HUES48 (cell line): ENCODE measurements at regions not wholly inside any gene's neighbourhood (a gene's known extent, or its start where the extent isn't known, plus 50 kb on each side); places are given as distances from the start of the nearest gene placed in this dataset.

ENCODE experiments used
- H3K27ac ChIP-seq: one replicate; pipeline ENCODE4 v1.7.0; 2013; ENCODE audit warnings: low read depth, low read length, inconsistent platforms
- H3K27me3 ChIP-seq: 2 replicates; pipeline ENCODE4 v1.6.1; 2013; ENCODE audit warnings: mild to moderate bottlenecking, low read length; ENCODE audit not compliant: control insufficient read depth, insufficient read depth
- H3K36me3 ChIP-seq: 2 replicates; pipeline ENCODE4 v1.6.1; 2013; ENCODE audit warnings: low read length; ENCODE audit not compliant: control insufficient read depth, insufficient read depth
- H3K4me1 ChIP-seq: 2 replicates; pipeline ENCODE4 v1.6.1; 2013; ENCODE audit warnings: mild to moderate bottlenecking, low read length; ENCODE audit not compliant: control insufficient read depth, insufficient read depth
- H3K4me3 ChIP-seq: 2 replicates; pipeline ENCODE4 v1.5.1; 2013; ENCODE audit warnings: mild to moderate bottlenecking, low read depth, low read length
- H3K9ac ChIP-seq: 2 replicates; pipeline ENCODE4 v1.6.1; 2013; ENCODE audit warnings: mild to moderate bottlenecking, low read depth, low read length, moderate library complexity
- H3K9me3 ChIP-seq: 2 replicates; pipeline ENCODE4 v1.6.1; 2013; ENCODE audit warnings: low read length; ENCODE audit not compliant: control insufficient read depth, insufficient read depth

DNA sequence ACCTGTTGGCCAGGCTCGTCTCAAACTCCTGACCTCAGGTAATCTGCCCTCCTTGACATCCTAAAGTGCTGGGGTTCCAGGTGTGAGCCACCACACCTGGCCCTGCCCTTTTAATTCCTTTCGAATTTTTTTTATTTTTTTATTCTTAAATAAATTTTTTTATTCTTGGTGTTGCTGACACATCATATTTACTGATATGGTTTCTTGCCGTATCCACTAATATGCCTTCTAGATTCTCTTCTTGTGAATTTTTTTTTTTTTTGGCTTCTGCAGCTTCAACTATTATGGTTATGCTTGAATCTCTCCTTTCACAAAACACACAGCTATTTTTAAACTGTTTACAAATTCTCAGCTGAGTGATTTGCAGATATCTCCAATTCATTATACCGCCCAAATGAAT is 353.4 kb upstream of the ADGRL3 start:
- H3K36me3 ChIP-seq = no peaks in the 10 kb centered on the region
- H3K27ac ChIP-seq = no peak overlapping the region
- no peak overlapping the region for H3K9ac ChIP-seq
- no peaks in the 10 kb centered on the region for H3K9me3 ChIP-seq
- no peaks in the 10 kb centered on the region for H3K4me1 ChIP-seq
- H3K27me3 ChIP-seq = no peaks in the 10 kb centered on the region
- no peak overlapping the region for H3K4me3 ChIP-seq

DNA sequence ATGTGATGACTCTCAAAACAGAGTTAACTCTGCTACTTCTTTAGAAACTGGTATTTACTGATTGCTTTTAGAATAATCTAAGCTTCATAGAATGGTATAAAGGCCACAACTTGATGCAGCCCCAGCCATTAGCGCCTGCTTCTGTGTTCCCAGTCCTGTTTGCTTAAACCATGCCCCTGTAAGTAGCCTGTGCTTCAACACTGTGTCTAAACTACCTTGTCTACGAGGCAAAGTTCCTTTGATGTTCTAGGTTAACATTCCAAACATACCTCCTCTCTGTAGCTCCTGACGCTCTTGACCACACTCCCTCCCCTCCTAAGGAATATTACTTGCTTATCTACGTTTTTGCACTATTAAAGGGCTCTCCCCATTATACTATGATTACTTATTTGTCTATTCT is 352.5 kb upstream of the ADGRL3 start:
- Histone ChIP-seq H3K4me1 (no peaks in the 10 kb centered on the region), H3K4me3 (no peak overlapping the region), H3K9me3 (no peaks in the 10 kb centered on the region), H3K27me3 (no peaks in the 10 kb centered on the region), H3K36me3 (no peaks in the 10 kb centered on the region), H3K9ac (no peak overlapping the region), H3K27ac (no peak overlapping the region)

GRCh38 chr4:60857130-60857753 is 342.9 kb upstream of the ADGRL3 start:
- H3K27me3 ChIP-seq = no peaks in the 10 kb centered on the region
- no peak overlapping the region for H3K27ac ChIP-seq
- H3K4me3 ChIP-seq = no peak overlapping the region
- H3K9me3 ChIP-seq = no peaks in the 10 kb centered on the region
- H3K36me3 ChIP-seq = no peaks in the 10 kb centered on the region
- no peaks in the 10 kb centered on the region for H3K4me1 ChIP-seq
- no peak overlapping the region for H3K9ac ChIP-seq

DNA sequence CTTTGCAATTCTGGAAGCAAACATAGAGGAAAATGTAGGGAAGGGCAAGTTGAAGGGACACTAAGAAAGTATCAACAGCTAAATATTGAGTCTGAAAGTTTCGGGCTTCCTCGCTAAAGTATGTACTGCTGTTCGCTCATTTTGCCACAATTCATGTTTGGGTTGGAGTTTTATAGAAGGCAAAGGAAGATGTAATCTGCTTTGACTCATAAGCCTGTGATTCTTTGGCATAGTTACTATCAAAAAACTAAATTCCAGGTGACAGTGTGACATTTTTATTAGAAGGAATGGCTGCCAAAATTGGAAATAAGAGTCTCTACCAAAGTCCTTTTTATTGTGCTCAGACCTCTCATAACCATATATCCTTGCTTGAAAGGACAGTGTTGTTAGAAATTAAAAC is 336.7 kb upstream of the ADGRL3 start:
- Histone ChIP-seq H3K27me3 (no peaks in the 10 kb centered on the region), H3K9me3 (no peaks in the 10 kb centered on the region), H3K4me3 (no peak overlapping the region), H3K27ac (no peak overlapping the region), H3K4me1 (no peaks in the 10 kb centered on the region), H3K36me3 (no peaks in the 10 kb centered on the region), H3K9ac (no peak overlapping the region)

- Histone ChIP-seq H3K27me3 (no peaks in the 10 kb centered on the region), H3K9ac (no peak overlapping the region), H3K9me3 (no peaks in the 10 kb centered on the region), H3K4me3 (no peak overlapping the region), H3K36me3 (no peaks in the 10 kb centered on the region), H3K27ac (no peak overlapping the region), H3K4me1 (no peaks in the 10 kb centered on the region)
These were observed 334.9 kb upstream of the ADGRL3 start for GRCh38 chr4:60865273-60865672.

- no peak overlapping the region for H3K4me3 ChIP-seq
- no peaks in the 10 kb centered on the region for H3K27me3 ChIP-seq
- no peak overlapping the region for H3K9ac ChIP-seq
- no peaks in the 10 kb centered on the region for H3K9me3 ChIP-seq
- no peaks in the 10 kb centered on the region for H3K36me3 ChIP-seq
- H3K27ac ChIP-seq = no peak overlapping the region
- no peaks in the 10 kb centered on the region for H3K4me1 ChIP-seq
These were observed 331.7 kb upstream of the ADGRL3 start for GRCh38 chr4:60868232-60868960.

GRCh38 chr4:60879135-60879701 is 320.9 kb upstream of the ADGRL3 start:
- Histone ChIP-seq H3K27me3 (no peaks in the 10 kb centered on the region), H3K27ac (no peak overlapping the region), H3K9me3 (no peaks in the 10 kb centered on the region), H3K4me1 (no peaks in the 10 kb centered on the region), H3K4me3 (no peak overlapping the region), H3K9ac (no peak overlapping the region), H3K36me3 (no peaks in the 10 kb centered on the region)

GRCh38 chr4:60884587-60884986 is 315.5 kb upstream of the ADGRL3 start:
- Histone ChIP-seq H3K4me3 (no peak overlapping the region), H3K4me1 (no peaks in the 10 kb centered on the region), H3K36me3 (no peaks in the 10 kb centered on the region), H3K9me3 (no peaks in the 10 kb centered on the region), H3K27me3 (no peaks in the 10 kb centered on the region), H3K9ac (no peak overlapping the region), H3K27ac (no peak overlapping the region)

- H3K9me3 ChIP-seq = no peaks in the 10 kb centered on the region
- H3K4me1 ChIP-seq = no peaks in the 10 kb centered on the region
- no peak overlapping the region for H3K27ac ChIP-seq
- no peak overlapping the region for H3K4me3 ChIP-seq
- H3K27me3 ChIP-seq = no peaks in the 10 kb centered on the region
- no peak overlapping the region for H3K9ac ChIP-seq
- no peaks in the 10 kb centered on the region for H3K36me3 ChIP-seq
These were observed 315.1 kb upstream of the ADGRL3 start for GRCh38 chr4:60885011-60885410.

DNA sequence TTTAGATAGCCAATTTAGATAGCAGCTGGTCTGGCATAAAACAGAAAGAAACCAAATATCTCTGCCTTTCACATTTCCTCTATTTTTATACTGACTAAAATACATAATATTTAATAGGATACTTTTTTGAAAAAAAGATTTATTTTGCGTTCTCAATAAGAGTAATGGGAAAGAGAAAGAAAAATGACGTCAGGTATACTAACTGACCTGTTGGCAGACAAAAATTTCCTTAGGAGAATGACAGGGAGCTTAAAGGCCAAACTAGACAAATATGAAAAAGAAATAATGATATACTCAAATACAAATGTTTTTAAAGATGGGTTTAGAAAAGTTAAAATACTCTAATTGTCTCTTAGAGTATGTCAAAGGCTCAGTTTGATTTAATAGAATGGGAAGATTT is 309.4 kb upstream of the ADGRL3 start:
- H3K4me3 ChIP-seq = no peak overlapping the region
- no peaks in the 10 kb centered on the region for H3K27me3 ChIP-seq
- H3K9ac ChIP-seq = no peak overlapping the region
- H3K4me1 ChIP-seq = peaks cover 9% of the 10 kb centered on the region
- H3K9me3 ChIP-seq = no peaks in the 10 kb centered on the region
- no peak overlapping the region for H3K27ac ChIP-seq
- H3K36me3 ChIP-seq = no peaks in the 10 kb centered on the region

GRCh38 chr4:60891947-60892346 is 308.2 kb upstream of the ADGRL3 start:
- no peak overlapping the region for H3K9ac ChIP-seq
- no peaks in the 10 kb centered on the region for H3K36me3 ChIP-seq
- H3K4me1 ChIP-seq = peaks cover 9% of the 10 kb centered on the region
- no peak overlapping the region for H3K27ac ChIP-seq
- no peaks in the 10 kb centered on the region for H3K27me3 ChIP-seq
- no peak overlapping the region for H3K4me3 ChIP-seq
- no peaks in the 10 kb centered on the region for H3K9me3 ChIP-seq
